Mesendoderm (in vitro differentiated cells): ENCODE measurements at regions not wholly inside any gene's neighbourhood (a gene's known extent, or its start where the extent isn't known, plus 50 kb on each side); places are given as distances from the start of the nearest gene placed in this dataset.

ENCODE experiments used
- DNase-seq: peaks from one replicate; pipeline ENCODE4 v3.0.0; 2013
- H2AK5ac ChIP-seq: 2 replicates; pipeline ENCODE4 v1.6.1; 2013; ENCODE audit warnings: low read length, inconsistent platforms
- H2BK120ac ChIP-seq: 2 replicates; pipeline ENCODE4 v1.6.1; 2013; ENCODE audit warnings: low read depth, mild to moderate bottlenecking, low read length, moderate library complexity, mixed read lengths
- H2BK15ac ChIP-seq: replicated peaks from 2 replicates; pipeline ENCODE4 v1.6.1; 2013; ENCODE audit warnings: low read depth, mild to moderate bottlenecking, moderate library complexity
- H2BK5ac ChIP-seq: 2 replicates; pipeline ENCODE4 v1.6.1; 2013; ENCODE audit warnings: low read length, inconsistent platforms
- H3K18ac ChIP-seq: 2 replicates; pipeline ENCODE4 v1.6.1; 2013; ENCODE audit warnings: mild to moderate bottlenecking, low read length, mixed read lengths
- H3K23ac ChIP-seq: one replicate; pipeline ENCODE4 v1.6.1; 2013; ENCODE audit warnings: low read length
- H3K27ac ChIP-seq: 2 replicates; pipeline ENCODE4 v1.5.1; 2013; ENCODE audit warnings: low read depth, mild to moderate bottlenecking, inconsistent platforms, low read length, moderate library complexity
- H3K27me3 ChIP-seq: 2 replicates; pipeline ENCODE4 v1.6.1; 2013; ENCODE audit warnings: low read length, control low read depth, mild to moderate bottlenecking, inconsistent platforms; ENCODE audit not compliant: insufficient read depth, poor library complexity
- H3K36me3 ChIP-seq: 2 replicates; pipeline ENCODE4 v1.6.1; 2013; ENCODE audit warnings: low read length, inconsistent platforms; ENCODE audit not compliant: control insufficient read depth, insufficient read depth
- H3K4ac ChIP-seq: one replicate; pipeline ENCODE4 v1.6.1; 2013; ENCODE audit warnings: low read depth, mild to moderate bottlenecking, low read length, moderate library complexity
- H3K4me1 ChIP-seq: 2 replicates; pipeline ENCODE4 v1.6.1; 2013; ENCODE audit warnings: low read depth, low read length, inconsistent platforms; ENCODE audit not compliant: control insufficient read depth
- H3K4me2 ChIP-seq: 2 replicates; pipeline ENCODE4 v1.6.1; 2013; ENCODE audit warnings: low read length
- H3K4me3 ChIP-seq: 2 replicates; pipeline ENCODE4 v1.5.1; 2013; ENCODE audit warnings: mild to moderate bottlenecking, low read length
- H3K56ac ChIP-seq: one replicate; pipeline ENCODE4 v1.6.1; 2013; ENCODE audit warnings: low read length
- H3K79me1 ChIP-seq: 2 replicates; pipeline ENCODE4 v1.6.1; 2013; ENCODE audit warnings: low read length, inconsistent platforms
- H3K79me2 ChIP-seq: 2 replicates; pipeline ENCODE4 v1.6.1; 2013; ENCODE audit warnings: mild to moderate bottlenecking, low read length; ENCODE audit not compliant: control insufficient read depth, insufficient read depth
- H3K9ac ChIP-seq: 2 replicates; pipeline ENCODE4 v1.6.1; 2013; ENCODE audit warnings: low read length, inconsistent platforms
- H4K5ac ChIP-seq: one replicate; pipeline ENCODE4 v1.6.1; 2013; ENCODE audit warnings: low read length
- H4K8ac ChIP-seq: one replicate; pipeline ENCODE4 v1.6.1; 2013; ENCODE audit warnings: low read depth, mild to moderate bottlenecking, control low read depth, low read length, moderate library complexity
- WGBS: extraction: QIAGEN DNeasy Blood & Tissue Kit; methylation state at CpG from one replicate; pipeline ENCODE4 v1.1.7; 2013; ENCODE audit warnings: low lambda C conversion rate, missing lambda C conversion rate; ENCODE audit not compliant: insufficient coverage; ENCODE audit errors: extremely low coverage; 5-methylcytosine and 5-hydroxymethylcytosine counted together

- Histone ChIP-seq H3K79me2 (peaks cover 3% of the 10 kb centered on the region), H3K36me3 (no peaks in the 10 kb centered on the region), H2BK5ac (no peak overlapping the region), H3K56ac (no peak overlapping the region), H2AK5ac (no peak overlapping the region), H4K5ac (no peak overlapping the region), H3K27me3 (no peaks in the 10 kb centered on the region), H3K79me1 (peaks cover 1% of the 10 kb centered on the region), H2BK120ac (no peak overlapping the region), H2BK15ac (no peak overlapping the region), H3K18ac (no peak overlapping the region), H3K4me1 (peaks cover 6% of the 10 kb centered on the region), H3K4me2 (no peak overlapping the region), H3K27ac (no peak overlapping the region), H4K8ac (no peak overlapping the region), H3K23ac (no peak overlapping the region), H3K4ac (no peak overlapping the region), H3K4me3 (no peak overlapping the region), H3K9ac (no peak overlapping the region)
- no CpG with 5 or more reads among the region's 4 CpGs for WGBS
- no peak for DNase-seq
Measured at GRCh38 chr11:92302770-92303169, 78.2 kb downstream of the FAT3 start.

DNA sequence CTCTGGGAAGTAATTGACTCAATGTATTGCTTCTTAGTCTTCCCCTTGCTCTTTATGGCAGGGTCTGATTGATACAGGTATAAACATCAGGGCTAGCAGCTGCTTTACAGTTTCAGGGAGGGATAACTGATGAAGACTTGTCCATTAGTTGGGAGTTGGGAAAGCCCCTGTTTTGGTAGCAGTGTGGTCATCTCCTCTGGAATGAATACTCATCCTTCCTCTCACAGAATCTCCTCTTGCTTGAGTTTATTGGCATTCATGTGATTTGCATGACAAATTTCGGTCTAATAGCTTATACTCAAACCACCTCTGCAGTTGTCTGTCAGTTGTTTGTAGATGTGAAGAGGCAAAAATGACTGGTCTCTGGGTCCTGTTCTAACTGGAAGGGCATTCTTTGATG lies 79.7 kb downstream of the FAT3 start:
- no CpG with 5 or more reads among the region's 1 CpG for whole genome bisulfite sequencing
- Histone ChIP-seq H4K8ac (no peak overlapping the region), H3K4ac (no peak overlapping the region), H3K4me1 (peaks cover 10% of the 10 kb centered on the region), H3K36me3 (no peaks in the 10 kb centered on the region), H3K27me3 (no peaks in the 10 kb centered on the region), H2BK120ac (no peak overlapping the region), H3K4me3 (no peak overlapping the region), H3K18ac (no peak overlapping the region), H2AK5ac (no peak overlapping the region), H3K79me1 (no peaks in the 10 kb centered on the region), H3K79me2 (peaks cover 3% of the 10 kb centered on the region), H3K23ac (no peak overlapping the region), H2BK15ac (no peak overlapping the region), H3K9ac (no peak overlapping the region), H3K56ac (no peak overlapping the region), H2BK5ac (no peak overlapping the region), H3K4me2 (no peak overlapping the region), H4K5ac (no peak overlapping the region), H3K27ac (no peak overlapping the region)
- no peak for DNase-seq

- no peak overlapping the region for H4K5ac ChIP-seq
- H3K56ac ChIP-seq: no peak overlapping the region
- H3K9ac ChIP-seq: no peak overlapping the region
- H3K27ac ChIP-seq: no peak overlapping the region
- DNase-seq: peak; percentile 24
- no peaks in the 10 kb centered on the region for H3K79me1 ChIP-seq
- WGBS: no CpG with 5 or more reads among the region's 1 CpG
- H3K4ac ChIP-seq: no peak overlapping the region
- peak overlapping the region; percentile 33 for H3K23ac ChIP-seq
- H2BK120ac ChIP-seq: peak overlapping the region; percentile 45
- no peaks in the 10 kb centered on the region for H3K36me3 ChIP-seq
- no peak overlapping the region for H2BK5ac ChIP-seq
- H2AK5ac ChIP-seq: no peak overlapping the region
- no peak overlapping the region for H4K8ac ChIP-seq
- H3K18ac ChIP-seq: no peak overlapping the region
- no peak overlapping the region for H3K4me3 ChIP-seq
- H3K4me1 ChIP-seq: peaks cover 11% of the 10 kb centered on the region
- H3K4me2 ChIP-seq: no peak overlapping the region
- H2BK15ac ChIP-seq: no peak overlapping the region
- no peaks in the 10 kb centered on the region for H3K27me3 ChIP-seq
- H3K79me2 ChIP-seq: peaks cover 1% of the 10 kb centered on the region
Measured at GRCh38 chr11:92306966-92307510, 82.4 kb downstream of the FAT3 start.

- H3K4me3 ChIP-seq: no peak overlapping the region
- no peak overlapping the region for H2BK5ac ChIP-seq
- DNase-seq: no peak
- H3K18ac ChIP-seq: no peak overlapping the region
- no peak overlapping the region for H4K8ac ChIP-seq
- H3K27me3 ChIP-seq: no peaks in the 10 kb centered on the region
- H2BK15ac ChIP-seq: no peak overlapping the region
- no peak overlapping the region for H3K23ac ChIP-seq
- H3K79me2 ChIP-seq: peaks cover 3% of the 10 kb centered on the region
- no peaks in the 10 kb centered on the region for H3K36me3 ChIP-seq
- no peaks in the 10 kb centered on the region for H3K79me1 ChIP-seq
- H2BK120ac ChIP-seq: no peak overlapping the region
- no peak overlapping the region for H4K5ac ChIP-seq
- H3K4me1 ChIP-seq: peaks cover 13% of the 10 kb centered on the region
- H3K27ac ChIP-seq: no peak overlapping the region
- H3K4me2 ChIP-seq: no peak overlapping the region
- H2AK5ac ChIP-seq: no peak overlapping the region
- H3K56ac ChIP-seq: no peak overlapping the region
- no peak overlapping the region for H3K9ac ChIP-seq
- no peak overlapping the region for H3K4ac ChIP-seq
Measured at GRCh38 chr11:92308366-92308765, 83.7 kb downstream of the FAT3 start.

DNA sequence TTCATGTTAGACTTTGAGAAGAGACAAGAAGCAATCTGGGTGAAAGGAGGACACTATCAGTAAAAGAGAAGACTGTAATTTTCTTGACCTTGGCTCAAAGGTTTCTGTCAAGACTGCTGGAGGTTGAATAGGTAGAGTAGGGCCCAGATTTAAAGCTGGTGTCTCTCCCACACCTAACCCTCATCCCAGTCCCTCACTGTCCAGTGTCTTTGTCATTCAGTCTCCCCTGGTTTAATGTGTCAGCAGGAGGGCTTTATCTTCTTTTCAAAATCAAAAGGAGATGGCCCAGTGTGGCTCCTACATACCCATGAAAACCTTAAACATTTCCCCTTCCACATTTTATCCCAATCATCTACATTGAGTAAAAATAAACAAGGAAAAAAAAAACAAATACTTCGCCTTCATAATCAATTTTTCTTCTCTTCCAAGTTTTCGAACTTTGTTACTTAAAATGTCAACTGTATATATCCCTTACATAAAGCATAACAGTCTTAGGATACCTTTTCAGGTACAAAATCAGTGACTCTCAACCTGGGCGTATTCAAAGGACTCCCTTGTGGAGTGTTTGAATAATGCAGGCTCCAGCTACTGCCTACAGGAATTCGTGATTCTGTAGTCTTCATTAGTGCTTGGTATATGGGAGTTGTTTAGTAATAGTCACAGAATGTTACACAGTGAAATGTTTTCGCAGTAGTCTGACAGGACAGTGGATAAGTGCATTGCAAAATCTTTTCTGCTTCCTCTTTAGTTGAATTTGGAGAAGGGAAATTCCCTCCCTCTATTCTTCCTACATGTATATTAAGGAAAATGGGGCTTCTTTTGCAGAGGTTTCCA lies 87.2 kb downstream of the FAT3 start:
- H3K18ac ChIP-seq: peak overlapping the region; percentile 51
- H3K27me3 ChIP-seq: no peaks in the 10 kb centered on the region
- H3K9ac ChIP-seq: no peak overlapping the region
- no peak overlapping the region for H3K23ac ChIP-seq
- H3K4me2 ChIP-seq: no peak overlapping the region
- no peak overlapping the region for H4K8ac ChIP-seq
- peaks cover 2% of the 10 kb centered on the region for H3K79me1 ChIP-seq
- H3K36me3 ChIP-seq: no peaks in the 10 kb centered on the region
- peaks cover 1% of the 10 kb centered on the region for H3K79me2 ChIP-seq
- no peak overlapping the region for H3K27ac ChIP-seq
- no peak overlapping the region for H3K4me3 ChIP-seq
- no peak overlapping the region for H3K4ac ChIP-seq
- no peak overlapping the region for H2BK15ac ChIP-seq
- no peak overlapping the region for H3K56ac ChIP-seq
- H2BK5ac ChIP-seq: no peak overlapping the region
- no peak overlapping the region for H4K5ac ChIP-seq
- H2BK120ac ChIP-seq: no peak overlapping the region
- H3K4me1 ChIP-seq: peaks cover 11% of the 10 kb centered on the region
- no CpG with 5 or more reads among the region's 5 CpGs for WGBS
- DNase-seq: peak; percentile 62
- H2AK5ac ChIP-seq: no peak overlapping the region

GRCh38 chr11:92313784-92314183 lies 89.2 kb downstream of the FAT3 start:
- H3K56ac ChIP-seq: no peak overlapping the region
- no peak overlapping the region for H3K27ac ChIP-seq
- DNase-seq: no peak
- H3K4me2 ChIP-seq: no peak overlapping the region
- peaks cover 3% of the 10 kb centered on the region for H3K79me2 ChIP-seq
- no peaks in the 10 kb centered on the region for H3K27me3 ChIP-seq
- H4K8ac ChIP-seq: no peak overlapping the region
- H2BK5ac ChIP-seq: no peak overlapping the region
- no CpG with 5 or more reads among the region's 5 CpGs for WGBS
- no peak overlapping the region for H3K4me3 ChIP-seq
- no peak overlapping the region for H3K9ac ChIP-seq
- H3K36me3 ChIP-seq: no peaks in the 10 kb centered on the region
- H2BK120ac ChIP-seq: no peak overlapping the region
- no peak overlapping the region for H2BK15ac ChIP-seq
- H3K4me1 ChIP-seq: peaks cover 14% of the 10 kb centered on the region
- H4K5ac ChIP-seq: no peak overlapping the region
- H3K23ac ChIP-seq: no peak overlapping the region
- H3K79me1 ChIP-seq: peaks cover 6% of the 10 kb centered on the region
- no peak overlapping the region for H2AK5ac ChIP-seq
- no peak overlapping the region for H3K4ac ChIP-seq
- no peak overlapping the region for H3K18ac ChIP-seq
